CD14-positive monocyte (primary cell): ENCODE measurements at regions not wholly inside any gene's neighbourhood (a gene's known extent, or its start where the extent isn't known, plus 50 kb on each side); places are given as distances from the start of the nearest gene placed in this dataset.

Experiments used
- DNase-seq, 3 donors: peaks; one replicate each; pipeline ENCODE4 v3.0.0-alpha.2; 2011 to 2022
- H2AFZ ChIP-seq: 2 replicates; pipeline ENCODE4 v1.6.0; 2012; ENCODE audit warnings: mild to moderate bottlenecking, low read depth, low read length, inconsistent platforms; ENCODE audit not compliant: insufficient read depth, poor library complexity, severe bottlenecking
- H3K27ac ChIP-seq, 2 donors: 1 replicate in 1 of 2; 2 replicates in 1 of 2; pipeline ENCODE4 v1.5.1; 2012 to 2013; ENCODE audit warnings: low read length in 2 of 2, control low read depth in 1 of 2, inconsistent platforms in 1 of 2, low read depth in 1 of 2, mild to moderate bottlenecking in 1 of 2
- H3K27me3 ChIP-seq, 2 donors: one replicate each; pipeline versions ENCODE4 v1.6.0 to v1.6.1; 2011 to 2013; ENCODE audit warnings: low read length in 2 of 2; ENCODE audit not compliant: control insufficient read depth in 2 of 2, insufficient read depth in 2 of 2
- H3K36me3 ChIP-seq, 2 donors: replicated peaks in 1 of 2; 1 replicate in 1 of 2; 2 replicates in 1 of 2; pipeline versions ENCODE4 v1.5.1 to v1.6.1; 2012 to 2013; ENCODE audit warnings: low read length in 2 of 2, control low read depth in 1 of 2, inconsistent platforms in 1 of 2, mild to moderate bottlenecking in 1 of 2; ENCODE audit not compliant: insufficient read depth in 2 of 2, control insufficient read depth in 1 of 2
- H3K4me1 ChIP-seq, 2 donors: 1 replicate in 1 of 2; 2 replicates in 1 of 2; pipeline versions ENCODE4 v1.5.1 to v1.6.1; 2012 to 2013; ENCODE audit warnings: low read length in 2 of 2, control low read depth in 1 of 2, inconsistent platforms in 1 of 2, mild to moderate bottlenecking in 1 of 2, moderate library complexity in 1 of 2; ENCODE audit not compliant: insufficient read depth in 2 of 2, control insufficient read depth in 1 of 2
- H3K4me2 ChIP-seq: replicated peaks from 2 replicates; pipeline ENCODE3; 2012; ENCODE audit warnings: low read length, moderate library complexity, mild to moderate bottlenecking; ENCODE audit not compliant: poor library complexity, severe bottlenecking; ENCODE audit errors: extremely low read depth
- H3K4me3 ChIP-seq, 3 experiments: fragments of 200-600 bp in 1 of 3; sonication (generic) in 1 of 3; replicated peaks in 1 of 3; 1 replicate in 2 of 3; 2 replicates in 1 of 3; pipeline ENCODE4 v1.5.1; 2011 to 2013; ENCODE audit warnings: low read length in 3 of 3, mild to moderate bottlenecking in 3 of 3, control low read depth in 2 of 3, low read depth in 2 of 3, inconsistent platforms in 1 of 3, moderate library complexity in 1 of 3
- H3K79me2 ChIP-seq: 2 replicates; pipeline ENCODE4 v1.6.0; 2012; ENCODE audit warnings: mild to moderate bottlenecking, control low read depth, inconsistent platforms, low read length, moderate library complexity; ENCODE audit not compliant: insufficient read depth
- H3K9ac ChIP-seq: 2 replicates; pipeline ENCODE4 v1.6.0; 2017; ENCODE audit warnings: low read length, mild to moderate bottlenecking; ENCODE audit not compliant: insufficient read depth, poor library complexity, severe bottlenecking
- H3K9me3 ChIP-seq, 2 donors: replicated peaks in 1 of 2; 1 replicate in 1 of 2; 2 replicates in 1 of 2; pipeline versions ENCODE4 v1.5.1 to v1.6.1; 2012 to 2013; ENCODE audit warnings: low read length in 2 of 2, control low read depth in 1 of 2; ENCODE audit not compliant: control insufficient read depth in 1 of 2, insufficient read depth in 1 of 2
- H4K20me1 ChIP-seq: 2 replicates; pipeline ENCODE4 v1.6.0; 2012; ENCODE audit warnings: mild to moderate bottlenecking, low read length, control low read depth, moderate library complexity; ENCODE audit not compliant: insufficient read depth
- H3K27ac Mint-ChIP-seq, 7 donors: one replicate each; pipeline ENCODE4 v1.8.0; 2020; ENCODE audit warnings: mild to moderate bottlenecking in 7 of 7, mixed read lengths in 7 of 7, moderate library complexity in 6 of 7, inconsistent platforms in 2 of 7
- H3K27me3 Mint-ChIP-seq, 3 donors: one replicate each; pipeline ENCODE4 v1.8.0; 2021 to 2022; ENCODE audit warnings: low read depth in 3 of 3, mild to moderate bottlenecking in 3 of 3, mixed read lengths in 3 of 3, moderate library complexity in 3 of 3, inconsistent platforms in 1 of 3
- H3K36me3 Mint-ChIP-seq, 2 donors: one replicate each; pipeline ENCODE4 v1.8.0; 2020; ENCODE audit warnings: mixed read lengths in 2 of 2, inconsistent platforms in 1 of 2, mild to moderate bottlenecking in 1 of 2
- H3K4me1 Mint-ChIP-seq: one replicate; pipeline ENCODE4 v1.8.0; 2020; ENCODE audit warnings: mild to moderate bottlenecking, mixed read lengths
- H3K4me3 Mint-ChIP-seq, 2 donors: one replicate each; pipeline ENCODE4 v1.8.0; 2020; ENCODE audit warnings: mild to moderate bottlenecking in 2 of 2, mixed read lengths in 2 of 2, moderate library complexity in 1 of 2
- H3K9me3 Mint-ChIP-seq, 7 donors: one replicate each; pipeline ENCODE4 v1.8.0; 2020 to 2022; ENCODE audit warnings: mixed read lengths in 7 of 7, mild to moderate bottlenecking in 6 of 7, moderate library complexity in 6 of 7, inconsistent platforms in 2 of 7
- CTCF ChIP-seq: fragments of 200-600 bp; IDR thresholded peaks from one replicate; pipeline ENCODE4 v1.8.0; 2022; ENCODE audit warnings: antibody characterized with exemption, mild to moderate bottlenecking
- WGBS: methylation state at CpG from one replicate; pipeline ENCODE4 v1.1.5; 2013; ENCODE audit warnings: missing lambda C conversion rate; ENCODE audit not compliant: insufficient coverage; 5-methylcytosine and 5-hydroxymethylcytosine counted together
- intact Hi-C, 2 donors: fragments of 100-400 bp; cut with micrococcal nuclease; formaldehyde crosslinking; loops; one replicate each; pipeline versions ENCODE4 v1.15.0 to v1.15.1; 2023

- no peak overlapping the region for H3K27ac ChIP-seq
- H3K9ac ChIP-seq, result no peak overlapping the region
- H2AFZ ChIP-seq, result no peak overlapping the region
- no peaks in the 10 kb centered on the region for H3K4me1 ChIP-seq
- H3K36me3 Mint-ChIP-seq, result no peaks in the 10 kb centered on the region
- H3K27me3 Mint-ChIP-seq, result peaks cover 0 to 2% (median 2%) of the 10 kb centered on the region in 3 donors
- no peaks in the 10 kb centered on the region for H3K4me1 Mint-ChIP-seq
- intact Hi-C loops, result no loop called here
- peaks cover 0 to 4% of the 10 kb centered on the region in 2 donors for H3K9me3 ChIP-seq
- peaks cover 0 to 7% (median 3%) of the 10 kb centered on the region in 7 donors for H3K9me3 Mint-ChIP-seq
- no peaks in the 10 kb centered on the region for H3K79me2 ChIP-seq
- H3K4me3 ChIP-seq, result no peak overlapping the region
- H3K4me3 Mint-ChIP-seq, result no peak overlapping the region
- no peak for DNase-seq
- H3K4me2 ChIP-seq, result no peak overlapping the region
- 71% methylated on average over 1 of the region's 1 CpG for WGBS
- no peaks in the 10 kb centered on the region for H3K27me3 ChIP-seq
- no peaks in the 10 kb centered on the region for H4K20me1 ChIP-seq
- H3K27ac Mint-ChIP-seq, result no peak overlapping the region
- no peak for TF ChIP-seq CTCF
- H3K36me3 ChIP-seq, result no peaks in the 10 kb centered on the region
These were observed 579.2 kb upstream of the CELF2 start for GRCh38 chr10:10438335-10439100.

DNA sequence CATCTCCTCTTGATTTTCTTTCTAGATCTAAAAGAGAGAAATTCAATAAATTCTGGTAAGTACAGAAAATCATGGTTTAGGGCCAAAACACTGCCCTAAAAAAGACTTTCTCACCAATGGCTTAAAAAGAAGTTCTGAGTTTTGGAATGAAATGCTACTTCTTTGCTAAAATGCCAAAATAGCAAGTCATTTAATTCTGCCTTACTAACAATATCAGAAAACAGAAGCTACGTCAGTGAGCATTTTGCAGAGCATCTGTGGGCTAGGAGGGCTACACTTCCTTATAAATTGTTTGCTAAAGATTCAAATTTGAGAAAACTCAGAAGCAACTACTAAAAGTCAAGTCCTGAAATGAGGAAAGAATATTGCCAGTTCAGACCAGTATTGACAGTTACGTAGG lies 560.8 kb upstream of the CELF2 start:
- Histone ChIP-seq H2AFZ (no peak overlapping the region), H3K27ac (no peak overlapping the region), H3K9me3 (peaks cover 0 to 5% of the 10 kb centered on the region in 2 donors), H4K20me1 (no peaks in the 10 kb centered on the region), H3K27me3 (no peaks in the 10 kb centered on the region), H3K4me1 (peaks cover 0 to 14% of the 10 kb centered on the region in 2 donors), H3K79me2 (no peaks in the 10 kb centered on the region), H3K9ac (no peak overlapping the region), H3K4me3 (no peak overlapping the region), H3K4me2 (no peak overlapping the region), H3K36me3 (no peaks in the 10 kb centered on the region)
- no peak for DNase-seq
- H3K4me3 Mint-ChIP-seq, result no peak overlapping the region
- H3K4me1 Mint-ChIP-seq, result peaks cover 5% of the 10 kb centered on the region
- H3K9me3 Mint-ChIP-seq, result peaks cover 0 to 12% (median 3%) of the 10 kb centered on the region in 7 donors
- no peak overlapping the region for H3K27ac Mint-ChIP-seq
- H3K27me3 Mint-ChIP-seq, result peaks cover 0 to 2% (median 2%) of the 10 kb centered on the region in 3 donors
- TF ChIP-seq CTCF, result no peak
- intact Hi-C loops, result no loop called here
- no peaks in the 10 kb centered on the region for H3K36me3 Mint-ChIP-seq
- no CpG with 5 or more reads among the region's 2 CpGs for WGBS
